Astrocyte (in vitro differentiated cells and primary cell): ENCODE measurements at regions not wholly inside any gene's neighbourhood (a gene's known extent, or its start where the extent isn't known, plus 50 kb on each side); places are given as distances from the start of the nearest gene placed in this dataset.
A peak's percentile ranks its signal among the peaks of the same experiment; 100 is the strongest.

Experiments
- DNase-seq: peaks from one replicate; pipeline ENCODE4 v3.0.0-alpha.2; 2010; ENCODE audit warnings: low read depth
- FAIRE-seq: peaks from 2 replicates; lab custom pipeline; 2011; peaks lifted over from hg19 to GRCh38; lab: Jason Lieb, UNC
- H2AFZ ChIP-seq: 2 replicates; pipeline ENCODE4 v1.6.0; 2012; ENCODE audit warnings: low read depth, low read length, inconsistent platforms
- H3K27ac ChIP-seq: 2 replicates; pipeline ENCODE4 v1.5.1; 2011; ENCODE audit warnings: low read depth, low read length, inconsistent platforms
- H3K27me3 ChIP-seq: 2 replicates; pipeline ENCODE4 v1.6.0; 2011; ENCODE audit warnings: low read length, inconsistent platforms; ENCODE audit not compliant: insufficient read depth
- H3K36me3 ChIP-seq: 2 replicates; pipeline ENCODE4 v1.5.1; 2011; ENCODE audit warnings: low read length, inconsistent platforms; ENCODE audit not compliant: insufficient read depth
- H3K4me1 ChIP-seq: 2 replicates; pipeline ENCODE4 v1.5.1; 2011; ENCODE audit warnings: low read length, inconsistent platforms; ENCODE audit not compliant: insufficient read depth
- H3K4me2 ChIP-seq: 2 replicates; pipeline ENCODE4 v1.6.0; 2012; ENCODE audit warnings: low read length, inconsistent platforms
- H3K4me3 ChIP-seq: 2 replicates; pipeline ENCODE4 v1.5.1; 2011; ENCODE audit warnings: low read depth, mild to moderate bottlenecking, low read length, inconsistent platforms; ENCODE audit not compliant: insufficient read depth
- H3K79me2 ChIP-seq: 2 replicates; pipeline ENCODE4 v1.6.0; 2012; ENCODE audit warnings: mild to moderate bottlenecking, low read length, inconsistent platforms; ENCODE audit not compliant: insufficient read depth
- H3K9ac ChIP-seq: 2 replicates; pipeline ENCODE4 v1.6.0; 2012; ENCODE audit warnings: mild to moderate bottlenecking, low read length, inconsistent platforms
- H3K9me3 ChIP-seq: 2 replicates; pipeline ENCODE4 v1.5.1; 2012; ENCODE audit warnings: low read depth, mild to moderate bottlenecking, low read length, inconsistent platforms; ENCODE audit not compliant: insufficient read depth
- H4K20me1 ChIP-seq: 2 replicates; pipeline ENCODE4 v1.6.0; 2012; ENCODE audit warnings: low read length, inconsistent platforms; ENCODE audit not compliant: insufficient read depth
- H3K27ac Mint-ChIP-seq: one replicate; pipeline ENCODE4 v1.8.0; 2021; ENCODE audit warnings: mild to moderate bottlenecking, mixed read lengths; ENCODE audit not compliant: unreplicated experiment
- H3K27me3 Mint-ChIP-seq: one replicate; pipeline ENCODE4 v1.8.0; 2021; ENCODE audit warnings: low read depth, mixed read lengths; ENCODE audit not compliant: unreplicated experiment
- H3K36me3 Mint-ChIP-seq: one replicate; pipeline ENCODE4 v1.8.0; 2021; ENCODE audit warnings: low read depth, mixed read lengths; ENCODE audit not compliant: unreplicated experiment
- H3K4me1 Mint-ChIP-seq: one replicate; pipeline ENCODE4 v1.8.0; 2021; ENCODE audit warnings: low read depth, mixed read lengths; ENCODE audit not compliant: unreplicated experiment
- H3K4me3 Mint-ChIP-seq: one replicate; pipeline ENCODE4 v1.8.0; 2021; ENCODE audit warnings: mild to moderate bottlenecking, moderate library complexity, mixed read lengths; ENCODE audit not compliant: unreplicated experiment
- H3K9me3 Mint-ChIP-seq: one replicate; pipeline ENCODE4 v1.8.0; 2021; ENCODE audit warnings: mild to moderate bottlenecking, mixed read lengths; ENCODE audit not compliant: unreplicated experiment
- EZH2 ChIP-seq: IDR thresholded peaks from 2 replicates; pipeline ENCODE4 v1.6.1; 2012; ENCODE audit warnings: mild to moderate bottlenecking, low read length, inconsistent platforms; ENCODE audit not compliant: insufficient read depth
- TF ChIP-seq, protein P1 (sequence below): IDR thresholded peaks from 2 replicates; pipeline ENCODE4 v1.5.1; 2011; ENCODE audit warnings: low read depth, mild to moderate bottlenecking, inconsistent platforms, low read length, moderate library complexity; ENCODE audit not compliant: insufficient read depth

- Histone ChIP-seq H3K79me2 (no peaks in the 10 kb centered on the region), H3K9ac (no peak overlapping the region), H3K4me1 (no peaks in the 10 kb centered on the region), H3K9me3 (no peaks in the 10 kb centered on the region), H2AFZ (no peak overlapping the region), H3K27me3 (peaks cover 4% of the 10 kb centered on the region), H3K27ac (no peak overlapping the region), H3K4me3 (no peak overlapping the region), H4K20me1 (no peaks in the 10 kb centered on the region), H3K36me3 (no peaks in the 10 kb centered on the region), H3K4me2 (no peak overlapping the region)
- H3K36me3 Mint-ChIP-seq, result no peaks in the 10 kb centered on the region
- TF ChIP-seq, protein P1, sequence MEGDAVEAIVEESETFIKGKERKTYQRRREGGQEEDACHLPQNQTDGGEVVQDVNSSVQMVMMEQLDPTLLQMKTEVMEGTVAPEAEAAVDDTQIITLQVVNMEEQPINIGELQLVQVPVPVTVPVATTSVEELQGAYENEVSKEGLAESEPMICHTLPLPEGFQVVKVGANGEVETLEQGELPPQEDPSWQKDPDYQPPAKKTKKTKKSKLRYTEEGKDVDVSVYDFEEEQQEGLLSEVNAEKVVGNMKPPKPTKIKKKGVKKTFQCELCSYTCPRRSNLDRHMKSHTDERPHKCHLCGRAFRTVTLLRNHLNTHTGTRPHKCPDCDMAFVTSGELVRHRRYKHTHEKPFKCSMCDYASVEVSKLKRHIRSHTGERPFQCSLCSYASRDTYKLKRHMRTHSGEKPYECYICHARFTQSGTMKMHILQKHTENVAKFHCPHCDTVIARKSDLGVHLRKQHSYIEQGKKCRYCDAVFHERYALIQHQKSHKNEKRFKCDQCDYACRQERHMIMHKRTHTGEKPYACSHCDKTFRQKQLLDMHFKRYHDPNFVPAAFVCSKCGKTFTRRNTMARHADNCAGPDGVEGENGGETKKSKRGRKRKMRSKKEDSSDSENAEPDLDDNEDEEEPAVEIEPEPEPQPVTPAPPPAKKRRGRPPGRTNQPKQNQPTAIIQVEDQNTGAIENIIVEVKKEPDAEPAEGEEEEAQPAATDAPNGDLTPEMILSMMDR, result no peak
- peaks cover 24% of the 10 kb centered on the region for H3K27me3 Mint-ChIP-seq
- H3K27ac Mint-ChIP-seq, result no peak overlapping the region
- H3K4me3 Mint-ChIP-seq, result no peak overlapping the region
- DNase-seq, result no peak
- peak; percentile 32 for FAIRE-seq
- peaks cover 5% of the 10 kb centered on the region for H3K9me3 Mint-ChIP-seq
- H3K4me1 Mint-ChIP-seq, result no peaks in the 10 kb centered on the region
These were observed 55.6 kb downstream of the RHOXF2B start for GRCh38 chrX:120021927-120022326.

DNA sequence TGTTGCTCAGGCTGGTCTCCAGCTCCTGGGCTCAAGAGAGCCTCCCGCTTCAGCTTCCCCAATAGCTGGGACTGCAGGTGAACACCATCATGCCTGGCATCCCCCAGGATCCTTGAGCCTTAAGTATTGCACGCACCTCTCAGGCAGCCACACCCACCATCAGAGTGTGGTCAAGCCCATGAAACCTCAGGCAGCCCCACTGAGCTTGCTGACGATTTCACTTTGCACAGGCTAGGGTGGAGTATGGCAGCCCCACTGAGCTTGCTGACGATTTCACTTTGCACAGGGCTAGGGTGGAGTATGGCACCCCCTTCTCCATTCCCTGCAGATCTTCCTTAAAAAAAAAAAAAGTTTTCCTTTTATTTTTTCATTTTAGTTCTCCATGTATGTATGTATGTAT lies 57.2 kb downstream of the RHOXF2B start:
- DNase-seq (no peak), FAIRE-seq (no peak)
- no peak overlapping the region for H3K4me3 Mint-ChIP-seq
- no peaks in the 10 kb centered on the region for H3K9me3 ChIP-seq
- H3K4me2 ChIP-seq, result no peak overlapping the region
- no peak overlapping the region for H3K9ac ChIP-seq
- H3K4me1 Mint-ChIP-seq, result no peaks in the 10 kb centered on the region
- H3K27me3 ChIP-seq, result peaks cover 14% of the 10 kb centered on the region
- no peaks in the 10 kb centered on the region for H4K20me1 ChIP-seq
- no peaks in the 10 kb centered on the region for H3K79me2 ChIP-seq
- H2AFZ ChIP-seq, result no peak overlapping the region
- H3K9me3 Mint-ChIP-seq, result peaks cover 3% of the 10 kb centered on the region
- no peaks in the 10 kb centered on the region for H3K4me1 ChIP-seq
- no peak overlapping the region for H3K27ac Mint-ChIP-seq
- H3K36me3 ChIP-seq, result no peaks in the 10 kb centered on the region
- H3K4me3 ChIP-seq, result no peak overlapping the region
- TF ChIP-seq EZH2, result no peak
- TF ChIP-seq, protein P1, result no peak
- H3K27me3 Mint-ChIP-seq, result peaks cover 36% of the 10 kb centered on the region
- H3K27ac ChIP-seq, result no peak overlapping the region
- no peaks in the 10 kb centered on the region for H3K36me3 Mint-ChIP-seq

DNA sequence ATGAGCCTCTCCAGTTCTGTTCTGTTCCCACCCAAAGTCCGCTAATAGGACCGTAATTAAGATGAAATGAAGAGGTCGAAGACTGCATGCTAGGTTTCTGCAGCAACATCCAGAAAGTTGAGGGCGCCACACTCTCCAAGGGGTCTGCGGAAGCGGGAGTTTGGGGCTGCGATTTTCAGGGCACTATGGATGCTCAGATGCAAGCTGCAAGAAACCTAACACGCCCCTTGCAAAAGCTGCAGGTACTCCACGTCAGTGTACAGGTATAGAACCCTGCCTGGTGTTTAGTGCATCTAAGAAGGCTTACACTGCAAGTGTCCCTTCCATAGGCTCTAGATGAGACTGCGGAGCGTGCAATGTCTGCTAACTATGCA lies 61.4 kb downstream of the RHOXF2B start:
- no peaks in the 10 kb centered on the region for H3K4me1 ChIP-seq
- H3K27me3 ChIP-seq, result peaks cover 17% of the 10 kb centered on the region
- Mint-ChIP-seq H3K4me3 (no peak overlapping the region), H3K9me3 (no peaks in the 10 kb centered on the region), H3K4me1 (no peaks in the 10 kb centered on the region), H3K27me3 (peaks cover 68% of the 10 kb centered on the region), H3K36me3 (no peaks in the 10 kb centered on the region), H3K27ac (no peak overlapping the region)
- TF ChIP-seq EZH2, result no peak
- TF ChIP-seq, protein P1, result no peak
- H2AFZ ChIP-seq, result no peak overlapping the region
- no peak overlapping the region for H3K4me3 ChIP-seq
- H3K9ac ChIP-seq, result no peak overlapping the region
- no peaks in the 10 kb centered on the region for H3K36me3 ChIP-seq
- no peaks in the 10 kb centered on the region for H4K20me1 ChIP-seq
- DNase-seq (no peak), FAIRE-seq (no peak)
- no peaks in the 10 kb centered on the region for H3K79me2 ChIP-seq
- no peak overlapping the region for H3K4me2 ChIP-seq
- H3K27ac ChIP-seq, result no peak overlapping the region
- no peaks in the 10 kb centered on the region for H3K9me3 ChIP-seq
